ENCODE measurements at regions not wholly inside any gene's neighbourhood (a gene's known extent, or its start where the extent isn't known, plus 50 kb on each side); places are given as distances from the start of the nearest gene placed in this dataset.

DNA sequence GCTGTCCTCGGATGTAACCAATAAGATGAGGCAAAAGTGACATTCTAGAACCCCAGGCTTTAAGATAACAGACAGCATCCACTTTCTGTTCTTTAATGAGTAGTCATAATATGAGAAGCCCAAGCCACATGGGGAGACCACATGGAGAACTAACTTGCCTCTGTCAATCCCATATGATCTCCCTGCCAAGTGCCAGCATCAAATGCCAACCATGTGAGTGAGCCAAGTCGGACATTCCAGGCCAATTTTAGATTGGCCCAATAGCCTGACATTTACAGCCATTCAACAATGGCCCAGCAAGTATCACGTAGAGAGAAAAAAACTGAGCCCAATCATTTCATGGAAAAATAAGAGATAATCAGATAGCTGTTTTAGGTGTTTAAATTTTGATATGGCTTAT is 2048.3 kb upstream of the RAG2 start:
- no peaks in the 10 kb centered on the region for H3K4me1 ChIP-seq (ENCODE audit: control insufficient read depth, insufficient read depth, low read length)
- POLR2A ChIA-PET, result no interaction called here
- in situ Hi-C loops (cut with MboI), result no loop called here
- WGBS (ENCODE audit: insufficient coverage, insufficient replicate concordance, low lambda C conversion rate, missing lambda C conversion rate), result 6% methylated on average over 3 of the region's 3 CpGs
- no peaks in the 10 kb centered on the region for H3K36me3 ChIP-seq (ENCODE audit: control insufficient read depth in 2 of 2, insufficient read depth in 2 of 2, low read length in 1 of 2)
- H3K27ac ChIP-seq (ENCODE audit: control insufficient read depth, insufficient read depth), result no peak overlapping the region
- no peaks in the 10 kb centered on the region for H3K27me3 ChIP-seq (replicated peaks in 1 of 2; ENCODE audit: control insufficient read depth in 2 of 2, insufficient read depth in 2 of 2, low read length in 1 of 2)
- FAIRE-seq (no peak), DNase-seq (ENCODE audit: low read depth, low spot score) (no peak), ATAC-seq (no peak)
- SMC1A ChIA-PET (ENCODE audit: uncharacterized antibody, unreplicated experiment), result no interaction called here
- no peak overlapping the region for H2AFZ ChIP-seq (ENCODE audit: control insufficient read depth, low read depth, low read length)
- no peaks in the 10 kb centered on the region for H3K79me2 ChIP-seq (ENCODE audit: control insufficient read depth, insufficient read depth, low read length)
- no peak overlapping the region for H3K9ac ChIP-seq (ENCODE audit: control insufficient read depth, insufficient read depth, low read length)
- intact Hi-C loops (cut with micrococcal nuclease; ENCODE audit: unreplicated experiment), result no loop called here
- TF ChIP-seq, protein P1, sequence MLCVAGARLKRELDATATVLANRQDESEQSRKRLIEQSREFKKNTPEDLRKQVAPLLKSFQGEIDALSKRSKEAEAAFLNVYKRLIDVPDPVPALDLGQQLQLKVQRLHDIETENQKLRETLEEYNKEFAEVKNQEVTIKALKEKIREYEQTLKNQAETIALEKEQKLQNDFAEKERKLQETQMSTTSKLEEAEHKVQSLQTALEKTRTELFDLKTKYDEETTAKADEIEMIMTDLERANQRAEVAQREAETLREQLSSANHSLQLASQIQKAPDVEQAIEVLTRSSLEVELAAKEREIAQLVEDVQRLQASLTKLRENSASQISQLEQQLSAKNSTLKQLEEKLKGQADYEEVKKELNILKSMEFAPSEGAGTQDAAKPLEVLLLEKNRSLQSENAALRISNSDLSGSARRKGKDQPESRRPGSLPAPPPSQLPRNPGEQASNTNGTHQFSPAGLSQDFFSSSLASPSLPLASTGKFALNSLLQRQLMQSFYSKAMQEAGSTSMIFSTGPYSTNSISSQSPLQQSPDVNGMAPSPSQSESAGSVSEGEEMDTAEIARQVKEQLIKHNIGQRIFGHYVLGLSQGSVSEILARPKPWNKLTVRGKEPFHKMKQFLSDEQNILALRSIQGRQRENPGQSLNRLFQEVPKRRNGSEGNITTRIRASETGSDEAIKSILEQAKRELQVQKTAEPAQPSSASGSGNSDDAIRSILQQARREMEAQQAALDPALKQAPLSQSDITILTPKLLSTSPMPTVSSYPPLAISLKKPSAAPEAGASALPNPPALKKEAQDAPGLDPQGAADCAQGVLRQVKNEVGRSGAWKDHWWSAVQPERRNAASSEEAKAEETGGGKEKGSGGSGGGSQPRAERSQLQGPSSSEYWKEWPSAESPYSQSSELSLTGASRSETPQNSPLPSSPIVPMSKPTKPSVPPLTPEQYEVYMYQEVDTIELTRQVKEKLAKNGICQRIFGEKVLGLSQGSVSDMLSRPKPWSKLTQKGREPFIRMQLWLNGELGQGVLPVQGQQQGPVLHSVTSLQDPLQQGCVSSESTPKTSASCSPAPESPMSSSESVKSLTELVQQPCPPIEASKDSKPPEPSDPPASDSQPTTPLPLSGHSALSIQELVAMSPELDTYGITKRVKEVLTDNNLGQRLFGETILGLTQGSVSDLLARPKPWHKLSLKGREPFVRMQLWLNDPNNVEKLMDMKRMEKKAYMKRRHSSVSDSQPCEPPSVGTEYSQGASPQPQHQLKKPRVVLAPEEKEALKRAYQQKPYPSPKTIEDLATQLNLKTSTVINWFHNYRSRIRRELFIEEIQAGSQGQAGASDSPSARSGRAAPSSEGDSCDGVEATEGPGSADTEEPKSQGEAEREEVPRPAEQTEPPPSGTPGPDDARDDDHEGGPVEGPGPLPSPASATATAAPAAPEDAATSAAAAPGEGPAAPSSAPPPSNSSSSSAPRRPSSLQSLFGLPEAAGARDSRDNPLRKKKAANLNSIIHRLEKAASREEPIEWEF (IDR thresholded peaks at IDR 0.05; ENCODE audit: insufficient replicate concordance, low read depth, low read length), result no peak
- TF ChIP-seq TCF7 (IDR thresholded peaks at IDR 0.05; ENCODE audit: borderline replicate concordance) (no peak), TBL1XR1 (IDR thresholded peaks at IDR 0.05; ENCODE audit: low read depth, low read length) (no peak), ASH2L (IDR thresholded peaks at IDR 0.05; ENCODE audit: borderline replicate concordance, low read depth) (no peak), HCFC1 (IDR thresholded peaks at IDR 0.05; ENCODE audit: low read length) (no peak), PAX8 (IDR thresholded peaks at IDR 0.05) (no peak), JUNB (IDR thresholded peaks at IDR 0.05) (no peak), TCF12 (IDR thresholded peaks at IDR 0.05; ENCODE audit: low read depth, low read length) (no peak), KAT2A (conservative IDR thresholded peaks at IDR 0.05; ENCODE audit: control insufficient read depth, low read depth, low read length) (no peak), SMC3 (IDR thresholded peaks at IDR 0.05; ENCODE audit: borderline replicate concordance, low read length) (no peak)
- TF ChIP-seq, protein P2, sequence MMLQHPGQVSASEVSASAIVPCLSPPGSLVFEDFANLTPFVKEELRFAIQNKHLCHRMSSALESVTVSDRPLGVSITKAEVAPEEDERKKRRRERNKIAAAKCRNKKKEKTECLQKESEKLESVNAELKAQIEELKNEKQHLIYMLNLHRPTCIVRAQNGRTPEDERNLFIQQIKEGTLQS (IDR thresholded peaks at IDR 0.05; ENCODE audit: borderline replicate concordance, extremely low read depth, low read depth, low read length), result no peak
- H3K4me3 ChIP-seq, result no peak overlapping the region
- CTCF ChIA-PET, result interaction anchor here (1.0 kb wide), 1 partner anchor 11 kb away, joined by 3 read pairs; no protein-coding TSS in a partner anchor
- RAD21 ChIA-PET (ENCODE audit: unreplicated experiment), result no interaction called here
- BruUV-seq (replicated peaks), result no TSS peak
- H4K20me1 ChIP-seq (ENCODE audit: control insufficient read depth, insufficient read depth), result no peaks in the 10 kb centered on the region
- no peak overlapping the region for H3K4me2 ChIP-seq (ENCODE audit: control insufficient read depth, insufficient read depth)
- H3K9me3 ChIP-seq (replicated peaks; ENCODE audit: control insufficient read depth, insufficient read depth, low read length), result no peaks in the 10 kb centered on the region

All from GM12878 (cell line).